GM12878 (cell line): ENCODE measurements at regions not wholly inside any gene's neighbourhood (a gene's known extent, or its start where the extent isn't known, plus 50 kb on each side); places are given as distances from the start of the nearest gene placed in this dataset.

Experiments
- ATAC-seq: fragments of 200-7000 bp; cut with Tn5 transposase; 3 replicates; pipeline ENCODE4 v1.9.1; 2020; ENCODE audit warnings: mild to moderate bottlenecking, moderate library complexity
- BruUV-seq: library from RNA; stranded (reverse); fragments of 400-500 nt; replicated peaks from 2 replicates; lab custom pipeline; 2021; lab: Mats Ljungman, UMichigan
- CTCF ChIA-PET: fragments of 300-600 bp; sonication (Branson Sonifier 250); formaldehyde crosslinking; extraction: SDS; loops from one replicate; lab custom pipeline; 2021; ENCODE audit warnings: inconsistent platforms; lab: Yijun Ruan, JAX
- POLR2A ChIA-PET: fragments of 350-600 bp; formaldehyde crosslinking; extraction: SDS; loops from one replicate; lab custom pipeline; 2021; ENCODE audit warnings: inconsistent platforms; lab: Charles Lee
- RAD21 ChIA-PET: fragments of 300-600 bp; sonication (Branson Sonifier 250); formaldehyde crosslinking; loops from one replicate; lab custom pipeline; 2023; ENCODE audit warnings: antibody characterized with exemption; ENCODE audit not compliant: unreplicated experiment; lab: Charles Lee
- SMC1A ChIA-PET: fragments of 300-600 bp; sonication (Branson Sonifier 250); formaldehyde crosslinking; loops from one replicate; lab custom pipeline; 2023; ENCODE audit not compliant: unreplicated experiment, uncharacterized antibody; lab: Charles Lee
- DNase-seq: peaks from one replicate; pipeline ENCODE4 v3.0.0-alpha.2; 2011; ENCODE audit warnings: low read depth, low spot score
- FAIRE-seq: peaks from 3 replicates; lab custom pipeline; 2011; peaks lifted over from hg19 to GRCh38; lab: Jason Lieb, UNC
- H2AFZ ChIP-seq: 2 replicates; pipeline ENCODE4 v1.6.0; 2011; ENCODE audit warnings: low read depth, low read length, control low read depth; ENCODE audit not compliant: control insufficient read depth
- H3K27ac ChIP-seq: 2 replicates; pipeline ENCODE4 v1.5.1; 2011; ENCODE audit warnings: control low read depth; ENCODE audit not compliant: control insufficient read depth, insufficient read depth
- H3K27me3 ChIP-seq, 2 experiments: replicated peaks in 1 of 2; 2 replicates each; pipeline versions ENCODE4 v1.6.0 to v1.6.1; 2011; ENCODE audit warnings: low read length in 1 of 2; ENCODE audit not compliant: control insufficient read depth in 2 of 2, insufficient read depth in 2 of 2
- H3K36me3 ChIP-seq, 2 experiments: 2 replicates each; pipeline ENCODE4 v1.5.1; 2011; ENCODE audit warnings: low read length in 1 of 2; ENCODE audit not compliant: control insufficient read depth in 2 of 2, insufficient read depth in 2 of 2
- H3K4me1 ChIP-seq: 2 replicates; pipeline ENCODE4 v1.6.1; 2011; ENCODE audit warnings: mild to moderate bottlenecking, low read length, moderate library complexity, mixed read lengths; ENCODE audit not compliant: control insufficient read depth, insufficient read depth
- H3K4me2 ChIP-seq: 2 replicates; pipeline ENCODE4 v1.6.0; 2011; ENCODE audit warnings: control low read depth; ENCODE audit not compliant: control insufficient read depth, insufficient read depth
- H3K4me3 ChIP-seq: fragments of 200-600 bp; sonication (generic); 2 replicates; pipeline ENCODE4 v1.5.1; 2016
- H3K79me2 ChIP-seq: 2 replicates; pipeline ENCODE4 v1.6.0; 2011; ENCODE audit warnings: low read length; ENCODE audit not compliant: control insufficient read depth, insufficient read depth
- H3K9ac ChIP-seq: 2 replicates; pipeline ENCODE4 v1.8.0; 2011; ENCODE audit warnings: low read length, control low read depth, mixed read lengths; ENCODE audit not compliant: control insufficient read depth, insufficient read depth
- H3K9me3 ChIP-seq: replicated peaks from 3 replicates; pipeline ENCODE4 v1.5.1; 2011; ENCODE audit warnings: mild to moderate bottlenecking, low read length; ENCODE audit not compliant: control insufficient read depth, insufficient read depth
- H4K20me1 ChIP-seq: 2 replicates; pipeline ENCODE4 v1.6.0; 2011; ENCODE audit not compliant: control insufficient read depth, insufficient read depth
- BCL3 ChIP-seq: IDR thresholded peaks from 2 replicates; pipeline ENCODE4 v1.6.1; 2011; ENCODE audit warnings: borderline replicate concordance, low read depth, mild to moderate bottlenecking, moderate library complexity, low read length; ENCODE audit not compliant: insufficient read depth, poor library complexity, severe bottlenecking
- BRCA1 ChIP-seq: IDR thresholded peaks from 2 replicates; pipeline ENCODE4 v1.6.1; 2011; ENCODE audit warnings: low read depth, low read length, improper control_type of control experiment
- CREM ChIP-seq: IDR thresholded peaks from 2 replicates; pipeline ENCODE4 v1.6.1; 2014; ENCODE audit warnings: antibody characterized with exemption, low read depth
- JUNB ChIP-seq: IDR thresholded peaks from 2 replicates; pipeline ENCODE4 v1.6.1; 2016; ENCODE audit warnings: antibody characterized with exemption, mild to moderate bottlenecking
- KAT2A ChIP-seq: conservative IDR thresholded peaks from 2 replicates; pipeline ENCODE4 v1.6.1; 2011; ENCODE audit warnings: low read depth, low read length; ENCODE audit not compliant: control insufficient read depth
- NFXL1 ChIP-seq: fragments of 450-650 bp; IDR thresholded peaks from 2 replicates; pipeline ENCODE4 v1.6.1; 2017; ENCODE audit warnings: antibody characterized with exemption, mild to moderate bottlenecking, borderline replicate concordance
- SKIL ChIP-seq: fragments of 450-650 bp; IDR thresholded peaks from 2 replicates; pipeline ENCODE4 v1.6.1; 2017; ENCODE audit warnings: mild to moderate bottlenecking, low read depth, inconsistent platforms; ENCODE audit not compliant: poor library complexity, severe bottlenecking
- SUPT20H ChIP-seq: IDR thresholded peaks from 2 replicates; pipeline ENCODE4 v1.6.1; 2011; ENCODE audit warnings: low read depth, mild to moderate bottlenecking, low read length, moderate library complexity, borderline replicate concordance; ENCODE audit not compliant: control insufficient read depth
- TCF12 ChIP-seq: IDR thresholded peaks from 2 replicates; pipeline ENCODE4 v1.6.1; 2011; ENCODE audit warnings: low read depth, mild to moderate bottlenecking, low read length
- ZBTB11 ChIP-seq: fragments of 450-650 bp; formaldehyde crosslinking; IDR thresholded peaks from 2 replicates; pipeline ENCODE4 v1.5.0; 2022; ENCODE audit warnings: mild to moderate bottlenecking, missing genetic modification characterization
- WGBS: methylation state at CpG from one replicate; pipeline ENCODE4 v1.1.6; 2016; ENCODE audit warnings: low lambda C conversion rate; ENCODE audit not compliant: insufficient replicate concordance, insufficient coverage; ENCODE audit errors: missing lambda C conversion rate; 5-methylcytosine and 5-hydroxymethylcytosine counted together
- in situ Hi-C: fragments of 300-500 bp; cut with MboI; formaldehyde crosslinking; loops from 9 replicates; pipeline ENCODE4 v1.14.3; 2018; ENCODE audit warnings: mixed read lengths
- intact Hi-C: fragments of 100-400 bp; cut with micrococcal nuclease; formaldehyde crosslinking; loops from one replicate; pipeline ENCODE4 v1.14.2; 2022; ENCODE audit not compliant: unreplicated experiment

GRCh38 chr7:31457551-31457950 is 56.3 kb upstream of the ITPRID1 start:
- ChIA-PET CTCF (interaction anchor here (1.0 to 1.5 kb wide), 2 partner anchors 14 to 25 kb away, joined by 4 to 7 read pairs; no protein-coding TSS in a partner anchor), RAD21 (no interaction called here), SMC1A (interaction anchor here (1.1 to 1.5 kb wide), 3 partner anchors 9 to 16 kb away, joined by 3 to 4 read pairs (median 4); no protein-coding TSS in a partner anchor), POLR2A (no interaction called here)
- FAIRE-seq, result no peak
- H3K9me3 ChIP-seq, result no peaks in the 10 kb centered on the region
- H3K9ac ChIP-seq, result no peak overlapping the region
- no peaks in the 10 kb centered on the region for H3K4me1 ChIP-seq
- H3K27ac ChIP-seq, result no peak overlapping the region
- no peak for TF ChIP-seq SUPT20H
- no peak for TF ChIP-seq TCF12
- no peak for TF ChIP-seq CREM
- no peak overlapping the region for H2AFZ ChIP-seq
- H3K79me2 ChIP-seq, result no peaks in the 10 kb centered on the region
- H4K20me1 ChIP-seq, result no peaks in the 10 kb centered on the region
- WGBS, result 0% methylated on average over 5 of the region's 5 CpGs
- H3K36me3 ChIP-seq, result no peaks in the 10 kb centered on the region
- no TSS peak for BruUV-seq
- H3K27me3 ChIP-seq, result no peaks in the 10 kb centered on the region; a peak in 2 of 4 replicates
- no peak for DNase-seq
- H3K4me2 ChIP-seq, result no peak overlapping the region
- ATAC-seq, result no peak
- in situ Hi-C loops (no loop called here), intact Hi-C loops (no loop called here)
- H3K4me3 ChIP-seq, result no peak overlapping the region

DNA sequence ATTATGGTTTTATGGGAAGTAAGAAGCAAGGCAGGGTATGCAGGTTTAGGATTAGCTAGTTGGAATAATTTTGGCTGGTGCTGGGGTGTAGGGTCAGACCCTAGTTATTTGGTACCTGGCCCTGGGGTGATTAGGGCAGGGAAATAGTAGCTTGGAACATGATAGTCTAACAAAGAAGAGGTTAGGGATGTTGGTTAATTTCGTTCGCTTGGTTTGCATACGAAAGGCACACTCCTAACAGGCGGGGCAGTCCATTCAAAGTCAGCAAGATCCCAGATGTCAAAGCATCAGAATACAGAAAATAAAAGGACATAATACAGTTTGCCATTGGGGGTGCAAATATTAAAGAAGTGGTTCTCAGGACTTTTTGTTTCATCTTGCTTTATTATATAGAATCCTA is 55.7 kb upstream of the ITPRID1 start:
- intact Hi-C loops (no loop called here), in situ Hi-C loops (no loop called here)
- ATAC-seq (no peak), FAIRE-seq (no peak), DNase-seq (no peak)
- Histone ChIP-seq H3K27ac (no peak overlapping the region), H3K4me3 (no peak overlapping the region), H3K9me3 (no peaks in the 10 kb centered on the region), H3K27me3 (no peaks in the 10 kb centered on the region; a peak in 2 of 4 replicates), H4K20me1 (no peaks in the 10 kb centered on the region), H3K4me2 (no peak overlapping the region), H2AFZ (no peak overlapping the region), H3K36me3 (no peaks in the 10 kb centered on the region), H3K9ac (no peak overlapping the region), H3K4me1 (no peaks in the 10 kb centered on the region), H3K79me2 (no peaks in the 10 kb centered on the region)
- ChIA-PET SMC1A (interaction anchor here (1.4 kb wide), 1 partner anchor 15 kb away, joined by 3 read pairs; no protein-coding TSS in a partner anchor), CTCF (interaction anchor here (1.0 to 1.5 kb wide), 2 partner anchors 15 to 24 kb away, joined by 4 to 7 read pairs; no protein-coding TSS in a partner anchor), RAD21 (no interaction called here), POLR2A (no interaction called here)
- WGBS, result 3% methylated on average over 4 of the region's 4 CpGs
- BruUV-seq, result no TSS peak
- no peak for TF ChIP-seq BCL3
- TF ChIP-seq BRCA1, result no peak
- no peak for TF ChIP-seq SKIL
- no peak for TF ChIP-seq KAT2A
- TF ChIP-seq ZBTB11 (CRISPR knock-in tag), result no peak
- no peak for TF ChIP-seq JUNB
- no peak for TF ChIP-seq NFXL1
